OCI-LY1 (cell line): ENCODE measurements at regions not wholly inside any gene's neighbourhood (a gene's known extent, or its start where the extent isn't known, plus 50 kb on each side); places are given as distances from the start of the nearest gene placed in this dataset.

ENCODE experiments used
- CTCF ChIP-seq: fragments of 200-600 bp; sonication (generic), shearing (Covaris generic); IDR thresholded peaks from 2 replicates; pipeline ENCODE4 v1.5.1; 2017; ENCODE audit warnings: mild to moderate bottlenecking, antibody characterized with exemption, low read length, moderate library complexity, mixed read lengths
- EZH2 ChIP-seq: fragments of 200-600 bp; sonication (generic), shearing (Covaris generic); IDR thresholded peaks from 2 replicates; pipeline ENCODE4 v1.8.0; 2017; ENCODE audit warnings: borderline replicate concordance, mixed run types, mild to moderate bottlenecking, antibody characterized with exemption, low read length, moderate library complexity, mixed read lengths

- TF ChIP-seq CTCF: no peak
- TF ChIP-seq EZH2: no peak
These were observed 120.9 kb upstream of the KCTD7 start for GRCh38 chr7:66507764-66508296.
